Gastrocnemius medialis (tissue), 4 donors: ENCODE measurements at regions not wholly inside any gene's neighbourhood (a gene's known extent, or its start where the extent isn't known, plus 50 kb on each side); places are given as distances from the start of the nearest gene placed in this dataset.

Experiments
- ATAC-seq, 2 donors: fragments of 150-250 bp; one replicate each; pipeline ENCODE4 v1.9.1; 2016
- DNase-seq, 2 donors: peaks; one replicate each; pipeline ENCODE4 v3.0.0-alpha.2; 2019
- H3K27ac ChIP-seq, 4 donors: fragments of 200-600 bp; sonication (generic); 1 replicate in 1 of 4; 2 replicates in 3 of 4; pipeline ENCODE4 v1.5.1; 2016 to 2018; ENCODE audit warnings: mild to moderate bottlenecking in 2 of 4, moderate library complexity in 1 of 4
- H3K27me3 ChIP-seq, 3 donors: fragments of 200-600 bp; sonication (generic) in 2 of 3; 1 replicate in 1 of 3; 2 replicates in 2 of 3; pipeline versions ENCODE4 v1.5.1 to v1.6.0; 2016 to 2019; ENCODE audit warnings: mild to moderate bottlenecking in 1 of 3, moderate library complexity in 1 of 3
- H3K36me3 ChIP-seq, 2 donors: fragments of 200-600 bp; sonication (generic) in 1 of 2; one replicate each; pipeline ENCODE4 v1.5.1; 2017 to 2018
- H3K4me1 ChIP-seq, 2 donors: fragments of 200-600 bp; sonication (generic) in 1 of 2; one replicate each; pipeline ENCODE4 v1.5.1; 2016 to 2017; ENCODE audit warnings: mild to moderate bottlenecking in 2 of 2
- H3K4me3 ChIP-seq, 4 donors: fragments of 200-600 bp; sonication (generic) in 3 of 4; 1 replicate in 1 of 4; 2 replicates in 3 of 4; pipeline ENCODE4 v1.5.1; 2016 to 2019; ENCODE audit warnings: mild to moderate bottlenecking in 2 of 4
- H3K9me3 ChIP-seq, 3 donors: fragments of 200-600 bp; sonication (generic) in 2 of 3; 1 replicate in 1 of 3; 2 replicates in 2 of 3; pipeline ENCODE4 v1.5.1; 2016 to 2019
- CTCF ChIP-seq, 5 experiments: fragments of 450-650 bp in 3 of 5; fragments of 200-600 bp in 2 of 5; sonication (generic) in 2 of 5; IDR thresholded peaks in 4 of 5; conservative IDR thresholded peaks in 1 of 5; 1 replicate in 4 of 5; 2 replicates in 1 of 5; pipeline ENCODE4 v1.5.1; 2016 to 2019; ENCODE audit warnings: antibody characterized with exemption in 5 of 5, mild to moderate bottlenecking in 3 of 5, moderate library complexity in 3 of 5
- POLR2A ChIP-seq, 2 donors: fragments of 450-650 bp; IDR thresholded peaks; one replicate each; pipeline ENCODE4 v1.6.1; 2017; ENCODE audit warnings: antibody characterized with exemption in 2 of 2, mild to moderate bottlenecking in 2 of 2, moderate library complexity in 2 of 2
- in situ Hi-C, 4 donors: fragments of 200-750 bp; cut with MboI; loops; one replicate each; pipeline versions ENCODE4 v1.15.0 to v1.8.0; 2017; ENCODE audit warnings: low sequenced_read_pairs in 4 of 4
- intact Hi-C: fragments of 100-400 bp; cut with DNase I; formaldehyde crosslinking; loops from one replicate; pipeline ENCODE4 v1.15.1; 2023; ENCODE audit warnings: low total_unique reads

- H3K27ac ChIP-seq = no peak overlapping the region
- no peak overlapping the region for H3K4me3 ChIP-seq
- in situ Hi-C loops = no loop called here
- no peak for ATAC-seq
- DNase-seq = no peak
- intact Hi-C loops = no loop called here
- no peaks in the 10 kb centered on the region for H3K27me3 ChIP-seq
- TF ChIP-seq CTCF (IDR thresholded peaks at IDR 0.05 in 4 of 5, conservative IDR thresholded peaks at IDR 0.05 in 1 of 5) (no peak), POLR2A (IDR thresholded peaks at IDR 0.05) (no peak)
- no peaks in the 10 kb centered on the region for H3K36me3 ChIP-seq
- H3K4me1 ChIP-seq = no peaks in the 10 kb centered on the region
- H3K9me3 ChIP-seq = no peaks in the 10 kb centered on the region
Measured at GRCh38 chr5:30926218-30926617, 267.3 kb upstream of the CDH6 start.

GRCh38 chr5:30921388-30921787 lies 272.1 kb upstream of the CDH6 start:
- no peak overlapping the region for H3K4me3 ChIP-seq
- in situ Hi-C loops (no loop called here), intact Hi-C loops (no loop called here)
- no peaks in the 10 kb centered on the region for H3K9me3 ChIP-seq
- no peaks in the 10 kb centered on the region for H3K27me3 ChIP-seq
- no peaks in the 10 kb centered on the region for H3K4me1 ChIP-seq
- no peak overlapping the region for H3K27ac ChIP-seq
- ATAC-seq (no peak), DNase-seq (no peak)
- H3K36me3 ChIP-seq = no peaks in the 10 kb centered on the region
- TF ChIP-seq POLR2A (IDR thresholded peaks at IDR 0.05) (no peak), CTCF (IDR thresholded peaks at IDR 0.05 in 4 of 5, conservative IDR thresholded peaks at IDR 0.05 in 1 of 5) (no peak)

GRCh38 chr5:30918171-30918570 lies 275.3 kb upstream of the CDH6 start:
- no peak overlapping the region for H3K27ac ChIP-seq
- H3K27me3 ChIP-seq = no peaks in the 10 kb centered on the region
- no peak for TF ChIP-seq CTCF (IDR thresholded peaks at IDR 0.05 in 4 of 5, conservative IDR thresholded peaks at IDR 0.05 in 1 of 5)
- TF ChIP-seq POLR2A (IDR thresholded peaks at IDR 0.05) = no peak
- intact Hi-C loops = no loop called here
- H3K36me3 ChIP-seq = no peaks in the 10 kb centered on the region
- in situ Hi-C loops = no loop called here
- no peak for DNase-seq
- H3K4me1 ChIP-seq = no peaks in the 10 kb centered on the region
- no peak overlapping the region for H3K4me3 ChIP-seq
- no peak for ATAC-seq
- H3K9me3 ChIP-seq = no peaks in the 10 kb centered on the region

DNA sequence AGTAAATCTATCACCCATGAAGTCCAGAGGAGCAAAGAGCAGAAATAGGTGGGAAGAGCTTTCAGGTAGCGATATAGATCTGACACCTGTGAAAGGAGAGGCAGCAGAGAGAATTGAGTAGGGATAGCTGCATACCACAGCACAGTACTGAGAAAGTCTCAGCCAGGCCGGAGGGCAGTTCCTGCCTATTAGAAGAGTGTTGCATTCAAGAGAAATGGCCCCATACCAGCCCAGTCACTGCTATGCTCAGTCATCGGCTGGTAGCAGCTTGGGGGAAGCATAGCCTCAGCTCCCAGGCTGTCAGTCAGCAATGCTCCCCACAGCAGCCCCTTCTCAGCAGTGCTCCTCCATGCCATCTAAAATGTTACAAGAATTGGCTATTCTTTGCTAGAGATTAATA lies 285.1 kb upstream of the CDH6 start:
- in situ Hi-C loops (no loop called here), intact Hi-C loops (no loop called here)
- DNase-seq (no peak), ATAC-seq (no peak)
- H3K27me3 ChIP-seq = no peaks in the 10 kb centered on the region
- no peaks in the 10 kb centered on the region for H3K9me3 ChIP-seq
- TF ChIP-seq CTCF (IDR thresholded peaks at IDR 0.05 in 4 of 5, conservative IDR thresholded peaks at IDR 0.05 in 1 of 5) = no peak
- TF ChIP-seq POLR2A (IDR thresholded peaks at IDR 0.05) = no peak
- no peaks in the 10 kb centered on the region for H3K36me3 ChIP-seq
- H3K4me3 ChIP-seq = no peak overlapping the region
- no peak overlapping the region for H3K27ac ChIP-seq
- H3K4me1 ChIP-seq = no peaks in the 10 kb centered on the region

DNA sequence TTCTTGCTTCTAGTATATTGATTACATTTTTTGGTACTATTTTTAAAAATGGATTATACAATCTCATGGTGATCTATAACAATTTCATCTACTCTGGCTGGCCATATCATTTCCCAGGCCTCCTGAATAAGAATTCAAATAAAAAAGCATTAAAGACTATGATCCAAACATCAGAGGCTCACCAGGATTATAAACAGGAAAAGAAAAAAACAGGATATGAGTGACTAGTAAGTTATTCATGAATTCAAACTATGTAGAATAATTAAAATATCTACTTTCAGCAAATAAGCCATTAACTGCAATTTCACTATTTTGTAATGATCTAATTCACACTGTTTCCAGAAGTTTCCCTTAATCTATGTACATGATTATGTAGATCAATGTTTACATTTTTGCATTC lies 293.1 kb upstream of the CDH6 start:
- no peak overlapping the region for H3K27ac ChIP-seq
- no peak for DNase-seq
- H3K4me1 ChIP-seq = no peaks in the 10 kb centered on the region
- in situ Hi-C loops (no loop called here), intact Hi-C loops (no loop called here)
- no peak overlapping the region for H3K4me3 ChIP-seq
- no peaks in the 10 kb centered on the region for H3K36me3 ChIP-seq
- no peak for TF ChIP-seq CTCF (IDR thresholded peaks at IDR 0.05 in 4 of 5, conservative IDR thresholded peaks at IDR 0.05 in 1 of 5)
- no peak for TF ChIP-seq POLR2A (IDR thresholded peaks at IDR 0.05)
- H3K27me3 ChIP-seq = no peaks in the 10 kb centered on the region
- H3K9me3 ChIP-seq = no peaks in the 10 kb centered on the region
- ATAC-seq = no peak
